ENCODE measurements at regions not wholly inside any gene's neighbourhood (a gene's known extent, or its start where the extent isn't known, plus 50 kb on each side); places are given as distances from the start of the nearest gene placed in this dataset.
A peak's percentile ranks its signal among the peaks of the same experiment; 100 is the strongest.

DNA sequence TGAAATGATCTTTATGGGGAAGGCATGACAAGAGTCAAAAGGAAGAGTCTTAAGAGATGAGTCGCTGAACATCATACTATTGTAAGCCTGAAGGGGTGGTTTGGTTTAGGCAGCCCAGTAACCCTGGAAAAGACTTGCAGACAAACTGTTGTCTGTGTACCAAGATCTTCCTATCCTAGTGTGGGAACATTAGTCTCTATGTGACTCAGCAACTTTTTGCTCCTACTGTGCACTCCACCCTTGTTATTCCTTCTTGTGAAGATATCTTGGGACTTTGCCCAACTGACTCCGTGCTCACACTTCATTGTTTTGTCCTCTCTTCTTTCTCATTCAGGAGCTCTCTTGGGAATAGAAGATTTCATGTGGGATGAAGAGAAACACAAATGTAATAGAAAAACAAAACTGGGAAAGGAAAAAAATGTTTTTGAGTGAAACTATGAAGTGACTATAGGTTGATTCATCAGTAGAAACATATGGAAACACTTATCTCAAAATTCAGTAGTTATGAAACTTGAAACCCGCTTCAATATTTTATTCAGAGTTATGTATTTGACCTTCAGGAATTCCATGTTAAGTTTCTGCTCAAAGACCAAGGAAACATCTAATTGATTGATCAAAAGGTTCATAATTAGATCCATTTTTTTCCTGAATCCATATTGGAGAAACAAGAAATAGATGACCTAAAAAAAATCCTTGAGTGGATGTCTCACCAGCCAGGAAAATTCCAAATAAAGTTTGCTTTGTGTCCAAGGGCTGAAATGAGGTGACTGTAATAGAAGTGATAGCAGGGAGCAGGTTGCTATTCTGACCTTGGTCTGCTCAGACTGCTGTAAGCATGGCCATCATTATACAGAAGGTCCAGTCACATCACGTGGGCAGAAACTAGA lies 67.2 kb downstream of the BTG1 start:
- peak; percentile 82 for DNase-seq (ENCODE audit: low read depth)
- H3K4me3 ChIP-seq (ENCODE audit: low read depth, low read length) = no peak overlapping the region
- TF ChIP-seq, protein P1, sequence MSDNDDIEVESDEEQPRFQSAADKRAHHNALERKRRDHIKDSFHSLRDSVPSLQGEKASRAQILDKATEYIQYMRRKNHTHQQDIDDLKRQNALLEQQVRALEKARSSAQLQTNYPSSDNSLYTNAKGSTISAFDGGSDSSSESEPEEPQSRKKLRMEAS (IDR thresholded peaks at IDR 0.05; ENCODE audit: low read depth, low read length) = no peak
- TF ChIP-seq POLR2A (IDR thresholded peaks at IDR 0.05; ENCODE audit: extremely low read depth, insufficient read length) (no peak), MYC (IDR thresholded peaks at IDR 0.05; ENCODE audit: low read depth, low read length) (no peak)
- TF ChIP-seq, protein P2, sequence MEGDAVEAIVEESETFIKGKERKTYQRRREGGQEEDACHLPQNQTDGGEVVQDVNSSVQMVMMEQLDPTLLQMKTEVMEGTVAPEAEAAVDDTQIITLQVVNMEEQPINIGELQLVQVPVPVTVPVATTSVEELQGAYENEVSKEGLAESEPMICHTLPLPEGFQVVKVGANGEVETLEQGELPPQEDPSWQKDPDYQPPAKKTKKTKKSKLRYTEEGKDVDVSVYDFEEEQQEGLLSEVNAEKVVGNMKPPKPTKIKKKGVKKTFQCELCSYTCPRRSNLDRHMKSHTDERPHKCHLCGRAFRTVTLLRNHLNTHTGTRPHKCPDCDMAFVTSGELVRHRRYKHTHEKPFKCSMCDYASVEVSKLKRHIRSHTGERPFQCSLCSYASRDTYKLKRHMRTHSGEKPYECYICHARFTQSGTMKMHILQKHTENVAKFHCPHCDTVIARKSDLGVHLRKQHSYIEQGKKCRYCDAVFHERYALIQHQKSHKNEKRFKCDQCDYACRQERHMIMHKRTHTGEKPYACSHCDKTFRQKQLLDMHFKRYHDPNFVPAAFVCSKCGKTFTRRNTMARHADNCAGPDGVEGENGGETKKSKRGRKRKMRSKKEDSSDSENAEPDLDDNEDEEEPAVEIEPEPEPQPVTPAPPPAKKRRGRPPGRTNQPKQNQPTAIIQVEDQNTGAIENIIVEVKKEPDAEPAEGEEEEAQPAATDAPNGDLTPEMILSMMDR (IDR thresholded peaks at IDR 0.05; ENCODE audit: low read depth, low read length) = no peak

DNA sequence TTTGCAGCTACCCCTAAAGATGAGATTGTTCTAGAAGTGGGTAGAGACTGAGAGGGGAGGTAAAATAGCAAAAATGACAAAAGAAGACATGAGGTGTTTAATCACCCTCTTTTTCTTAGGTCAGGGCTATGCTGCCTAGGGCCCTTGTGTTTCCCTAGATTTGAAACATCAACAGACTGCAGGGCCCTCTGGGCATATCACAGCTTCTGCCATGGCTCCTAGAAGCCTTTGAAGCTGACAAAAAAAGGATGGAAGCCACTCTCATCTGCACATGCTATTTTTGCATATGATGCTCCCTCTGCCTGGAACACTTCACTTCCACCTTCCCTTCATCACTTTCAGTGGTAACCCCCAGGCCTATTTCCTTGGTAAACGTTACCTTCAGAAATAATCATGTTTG lies 68.1 kb downstream of the BTG1 start:
- DNase-seq (ENCODE audit: low read depth) = no peak
- TF ChIP-seq, protein P1 (IDR thresholded peaks at IDR 0.05; ENCODE audit: low read depth, low read length) = no peak
- TF ChIP-seq, protein P2 (IDR thresholded peaks at IDR 0.05; ENCODE audit: low read depth, low read length) = no peak
- H3K4me3 ChIP-seq (ENCODE audit: low read depth, low read length) = no peak overlapping the region

DNA sequence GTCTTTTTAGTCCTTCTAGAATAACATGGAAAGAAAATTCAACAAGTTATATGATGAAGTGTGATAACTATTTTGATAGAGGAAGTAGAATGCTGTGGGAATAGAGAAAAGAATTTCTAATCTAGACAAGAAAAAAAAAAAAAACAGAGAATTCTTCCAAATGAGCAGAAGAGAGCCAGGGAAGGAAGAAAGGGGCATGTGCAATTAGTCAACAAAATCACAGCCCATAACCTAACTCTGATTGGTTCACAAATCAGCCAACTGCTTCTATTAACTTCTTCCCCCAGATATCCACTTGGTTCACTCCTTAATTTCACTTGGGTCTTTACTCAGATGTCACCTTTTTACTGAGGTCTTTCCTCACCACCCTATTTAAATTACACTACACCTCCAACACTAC lies 69.5 kb downstream of the BTG1 start:
- no peak for DNase-seq (ENCODE audit: low read depth)
- TF ChIP-seq, protein P2 (IDR thresholded peaks at IDR 0.05; ENCODE audit: low read depth, low read length) = no peak
- no peak for TF ChIP-seq POLR2A (IDR thresholded peaks at IDR 0.05; ENCODE audit: extremely low read depth, insufficient read length)
- TF ChIP-seq MYC (IDR thresholded peaks at IDR 0.05; ENCODE audit: low read depth, low read length) = no peak
- TF ChIP-seq, protein P1 (IDR thresholded peaks at IDR 0.05; ENCODE audit: low read depth, low read length) = no peak
- H3K4me3 ChIP-seq (ENCODE audit: low read depth, low read length) = no peak overlapping the region

DNA sequence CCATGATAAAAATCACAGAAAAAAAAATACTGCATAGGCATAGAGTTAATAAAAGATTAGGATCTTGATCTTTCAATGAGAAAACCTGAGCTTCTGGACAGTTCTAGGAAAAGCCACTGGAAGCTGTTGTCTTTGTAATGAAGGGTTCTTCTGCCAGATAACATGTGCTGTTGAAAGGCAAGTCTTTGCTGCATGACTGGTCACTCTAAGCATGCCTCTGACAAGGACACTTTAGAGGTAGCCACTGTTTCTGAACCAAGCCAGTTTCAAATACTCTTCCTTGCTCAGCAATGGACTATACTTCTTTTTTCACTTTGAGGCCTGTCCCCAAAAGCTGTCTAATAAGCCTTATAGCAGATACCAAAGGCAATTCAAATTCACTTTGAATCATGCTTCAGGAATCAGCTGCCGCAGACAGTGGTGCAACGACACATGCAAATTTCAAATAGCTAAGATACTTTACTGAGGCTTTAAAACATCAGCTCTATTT lies 70.2 kb downstream of the BTG1 start:
- TF ChIP-seq POLR2A (IDR thresholded peaks at IDR 0.05; ENCODE audit: extremely low read depth, insufficient read length) (no peak), MYC (IDR thresholded peaks at IDR 0.05; ENCODE audit: low read depth, low read length) (no peak)
- TF ChIP-seq, protein P1 (IDR thresholded peaks at IDR 0.05; ENCODE audit: low read depth, low read length) = no peak
- TF ChIP-seq, protein P2 (IDR thresholded peaks at IDR 0.05; ENCODE audit: low read depth, low read length) = no peak
- no peak for DNase-seq (ENCODE audit: low read depth)
- H3K4me3 ChIP-seq (ENCODE audit: low read depth, low read length) = no peak overlapping the region

DNA sequence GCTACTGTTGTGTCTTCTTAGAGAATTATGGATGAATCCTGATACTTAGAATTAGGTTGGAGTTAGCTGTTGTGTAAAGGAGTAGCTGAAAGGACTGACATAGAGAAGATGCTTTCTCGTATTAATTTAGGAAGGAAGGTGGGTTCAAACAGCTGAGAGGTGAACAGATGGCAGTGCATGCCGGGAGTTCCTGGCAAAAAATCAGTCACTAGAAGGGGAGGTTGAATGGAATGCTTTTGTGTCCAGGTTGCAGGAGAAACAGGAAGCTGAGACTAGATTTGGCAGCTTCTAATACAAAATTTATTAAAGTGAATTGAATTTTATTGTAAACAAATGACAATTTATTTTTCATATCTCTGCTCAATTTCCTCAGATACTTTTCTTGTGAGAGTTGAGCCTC lies 70.8 kb downstream of the BTG1 start:
- TF ChIP-seq, protein P2 (IDR thresholded peaks at IDR 0.05; ENCODE audit: low read depth, low read length) = no peak
- TF ChIP-seq MYC (IDR thresholded peaks at IDR 0.05; ENCODE audit: low read depth, low read length) (no peak), POLR2A (IDR thresholded peaks at IDR 0.05; ENCODE audit: extremely low read depth, insufficient read length) (no peak)
- TF ChIP-seq, protein P1 (IDR thresholded peaks at IDR 0.05; ENCODE audit: low read depth, low read length) = no peak
- no peak overlapping the region for H3K4me3 ChIP-seq (ENCODE audit: low read depth, low read length)
- DNase-seq (ENCODE audit: low read depth) = no peak
